NCI-H1105 treated with DMSO at 0.1 percent for 48 hours (cell line): ENCODE measurements at regions not wholly inside any gene's neighbourhood (a gene's known extent, or its start where the extent isn't known, plus 50 kb on each side); places are given as distances from the start of the nearest gene placed in this dataset.
"Not testable (repeated sequence)": the region's sequence is repeated elsewhere in the genome, so short reads cannot be mapped to it uniquely, and the experiment has no call there.

Experiments
- DNase-seq: peaks from one replicate; lab custom pipeline; 2025; lab: John Stamatoyannopoulos, UW

DNA sequence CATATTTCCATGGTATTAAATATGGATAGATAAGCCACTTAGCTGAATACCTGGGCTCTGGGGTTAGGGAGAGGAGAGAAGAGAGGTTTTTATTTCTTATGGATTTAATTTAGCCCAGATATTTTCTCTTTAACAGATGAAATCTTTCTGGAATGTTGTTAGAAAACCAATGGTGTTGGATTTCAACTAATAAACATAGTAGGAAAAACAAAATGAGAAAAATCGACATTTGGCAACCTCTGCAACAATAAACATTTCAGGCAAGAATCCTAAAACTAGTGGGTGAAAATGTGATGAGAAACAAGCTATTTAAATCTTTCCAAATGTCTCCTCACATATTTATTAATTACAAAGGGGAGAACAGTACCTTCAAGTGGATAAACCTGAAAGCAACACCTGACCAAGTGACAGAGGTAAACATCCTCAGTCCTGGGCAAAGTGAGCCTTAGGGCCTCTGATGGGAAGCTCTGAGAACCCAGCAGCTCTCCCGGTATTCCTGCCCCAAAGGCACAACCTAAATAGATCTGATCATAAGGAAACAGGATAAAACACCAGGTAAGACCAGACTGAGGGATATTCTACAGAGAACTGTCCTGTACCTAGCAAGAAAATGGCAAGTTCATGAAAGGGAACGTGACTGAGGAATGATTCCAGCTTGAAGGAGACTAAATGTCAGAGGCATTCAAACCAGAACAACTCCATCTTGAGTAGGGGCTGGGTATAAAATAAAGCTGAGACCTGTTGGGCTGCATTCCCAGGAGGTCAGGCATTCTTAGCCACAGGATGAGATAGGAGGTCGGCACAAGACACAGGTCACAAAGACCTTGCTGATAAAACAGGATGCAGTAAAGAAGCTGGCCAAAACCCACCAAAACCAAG, 163.7 kb downstream of the ESM1 start:
- DNase-seq, result no peak

GRCh38 chr5:54820346-54821134, 164.9 kb downstream of the ESM1 start:
- no peak for DNase-seq

DNA sequence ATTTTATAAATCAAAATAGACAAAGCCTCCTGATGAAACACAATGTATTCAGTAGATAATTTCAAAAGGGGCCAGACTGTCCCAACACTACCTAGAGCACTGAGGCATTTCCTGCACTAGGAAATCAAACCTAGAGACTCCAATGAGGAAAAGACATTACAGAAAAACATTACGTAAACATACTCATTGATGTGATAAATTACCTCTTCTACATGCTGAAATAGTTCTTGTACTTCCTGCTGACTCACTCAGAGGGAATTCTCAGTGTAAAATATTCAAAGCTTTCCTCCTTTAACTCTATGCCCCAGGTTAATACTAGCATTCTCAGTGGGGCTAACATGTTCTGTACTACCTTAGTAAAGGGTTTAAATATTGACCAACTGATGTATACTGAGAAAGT, 178.0 kb downstream of the ESM1 start:
- no peak for DNase-seq

DNA sequence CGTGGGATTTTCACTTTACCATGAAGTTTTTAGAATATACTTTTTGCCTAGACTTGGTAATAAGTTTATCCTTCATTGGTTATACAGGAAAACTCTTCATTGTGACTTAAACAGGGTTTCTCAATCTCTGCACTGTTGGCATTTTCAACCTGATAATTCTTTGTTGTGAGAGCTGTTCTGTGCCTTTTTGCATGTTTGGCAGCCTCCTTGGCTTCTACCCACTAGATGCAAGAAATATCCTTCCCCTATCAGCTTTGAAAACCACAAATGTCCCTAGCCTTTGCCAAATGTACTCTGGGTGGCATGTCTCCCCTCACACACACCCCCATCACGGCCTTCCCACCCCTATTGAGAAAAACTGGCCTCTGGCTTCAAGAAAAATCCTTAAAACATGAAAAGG, 180.9 kb downstream of the ESM1 start:
- DNase-seq, result no peak

DNA sequence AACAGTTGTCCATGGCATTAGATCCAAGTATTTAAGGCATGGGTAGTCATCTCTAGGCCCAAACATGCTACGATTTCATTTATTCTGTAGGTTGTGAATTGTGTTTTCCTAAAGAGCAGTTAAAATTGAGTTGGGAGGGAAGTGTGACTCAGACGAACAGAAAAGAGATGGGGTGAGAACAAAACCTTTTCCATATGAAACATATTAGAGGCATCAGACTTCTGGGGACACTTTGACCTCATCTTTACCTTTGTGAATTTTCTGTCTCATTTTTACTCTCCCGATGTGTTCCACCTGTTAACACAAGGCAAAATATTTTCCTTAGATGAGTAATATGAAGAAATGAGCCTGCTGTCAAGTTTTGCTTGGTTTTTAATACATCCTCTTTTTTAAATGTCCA, 181.3 kb downstream of the ESM1 start:
- no peak for DNase-seq

DNA sequence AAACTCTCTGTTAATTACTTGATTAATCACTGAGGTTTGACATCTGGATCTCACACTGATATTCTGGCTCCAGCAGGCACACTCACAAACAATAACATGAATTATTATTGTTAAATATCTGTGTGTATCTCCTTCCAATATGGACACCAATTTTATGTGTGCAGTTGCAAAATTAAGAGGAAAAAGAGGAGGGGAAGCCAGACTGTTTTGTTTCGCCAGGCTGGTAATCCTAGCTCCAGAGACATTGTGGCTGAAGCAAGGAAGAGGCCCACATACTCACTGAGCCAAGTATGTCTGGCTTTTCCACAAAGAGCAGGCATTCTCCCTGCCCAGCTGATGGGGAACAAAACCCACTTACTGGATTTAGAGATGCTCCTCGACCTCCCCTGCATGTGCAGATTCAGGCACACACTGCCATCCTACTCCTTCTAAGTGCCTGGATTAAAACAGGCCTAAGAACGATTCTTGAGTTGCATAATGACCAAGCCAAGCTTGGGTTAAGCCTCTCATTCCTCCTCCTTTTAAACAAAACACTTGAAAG, 181.9 kb downstream of the ESM1 start:
- DNase-seq, result no peak

GRCh38 chr5:54799645-54800044, 185.7 kb downstream of the ESM1 start:
- DNase-seq, result no peak

DNA sequence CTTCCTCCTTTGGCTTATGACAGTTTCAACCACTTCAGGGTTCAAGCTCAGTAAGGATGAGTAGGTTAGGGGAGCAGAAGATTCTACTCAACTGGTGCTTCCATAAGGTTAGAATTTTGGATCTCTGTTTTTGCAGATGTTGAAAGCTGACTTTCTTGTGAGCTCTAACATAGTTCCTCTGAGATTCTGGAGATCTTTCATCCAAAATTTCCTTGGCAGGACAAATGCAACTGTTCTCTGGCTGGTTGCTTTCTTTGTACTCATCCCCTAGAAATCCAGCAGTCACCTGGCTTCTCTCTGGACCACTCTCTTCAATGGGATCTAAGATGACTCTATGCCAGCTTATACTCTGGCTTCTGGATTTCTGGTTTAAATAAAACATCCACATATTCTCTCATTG, 189.6 kb downstream of the ESM1 start:
- DNase-seq, result no peak

DNA sequence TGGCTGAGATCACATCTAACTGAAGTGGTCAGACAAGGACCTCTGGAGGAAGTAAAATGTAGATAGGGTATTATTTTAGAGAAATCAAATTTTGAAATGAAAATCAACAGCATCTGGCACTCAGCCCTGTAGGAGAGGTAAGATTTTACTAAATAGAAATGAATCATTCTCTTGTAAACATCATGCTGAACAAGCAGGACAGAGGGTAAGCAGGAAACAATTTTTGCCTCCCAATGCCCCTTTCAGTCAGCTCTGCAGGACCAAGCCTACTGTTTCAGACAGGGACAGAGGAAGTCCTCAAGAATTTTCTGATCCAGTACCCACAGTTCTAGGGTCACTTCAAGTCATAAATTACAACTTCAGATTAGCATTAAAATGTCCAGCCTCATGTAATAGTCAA, 190.1 kb downstream of the ESM1 start:
- no peak for DNase-seq

DNA sequence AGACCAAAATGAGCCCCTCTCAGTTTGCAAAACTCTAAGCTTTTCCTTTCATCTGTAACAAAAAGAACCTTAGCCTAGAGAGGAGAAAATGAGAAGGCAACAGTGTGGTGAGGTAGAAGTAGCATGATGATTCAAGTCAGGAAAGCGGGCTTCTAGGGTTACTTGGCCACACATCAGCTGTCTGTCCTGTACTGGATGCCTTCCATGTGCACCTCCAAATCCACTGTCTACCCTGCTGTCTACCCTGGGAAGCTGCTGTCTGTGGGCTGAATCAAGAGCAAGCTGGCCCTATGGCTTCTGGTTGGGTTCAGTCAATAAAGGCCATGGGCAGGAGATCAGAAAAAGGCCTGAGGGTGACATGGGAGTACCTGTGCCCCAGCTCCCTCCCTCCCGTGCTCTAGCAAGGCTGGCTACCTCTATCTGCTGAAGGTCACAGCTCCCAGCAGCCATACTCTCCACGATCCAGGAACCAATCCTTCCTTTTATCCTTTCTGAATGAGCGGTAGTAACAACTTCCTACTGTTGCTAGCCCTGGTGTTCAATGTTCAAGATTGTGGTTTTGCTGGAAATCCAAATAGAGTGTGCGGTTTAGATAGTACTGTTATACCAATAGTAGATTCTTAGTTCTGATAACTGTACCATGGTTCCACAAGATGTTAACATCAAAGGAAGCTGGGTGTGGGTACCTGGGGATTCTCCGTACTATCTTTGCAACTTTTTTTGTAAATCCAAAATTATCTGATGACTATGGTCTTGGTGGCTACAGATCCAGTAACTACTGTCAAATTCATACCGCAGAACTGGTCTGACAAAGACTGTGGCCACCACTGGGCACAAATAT, 191.0 kb downstream of the ESM1 start:
- no peak for DNase-seq

GRCh38 chr5:54793468-54794134, 191.8 kb downstream of the ESM1 start:
- no peak for DNase-seq

GRCh38 chr5:54792611-54793404, 192.6 kb downstream of the ESM1 start:
- DNase-seq, result no peak

DNA sequence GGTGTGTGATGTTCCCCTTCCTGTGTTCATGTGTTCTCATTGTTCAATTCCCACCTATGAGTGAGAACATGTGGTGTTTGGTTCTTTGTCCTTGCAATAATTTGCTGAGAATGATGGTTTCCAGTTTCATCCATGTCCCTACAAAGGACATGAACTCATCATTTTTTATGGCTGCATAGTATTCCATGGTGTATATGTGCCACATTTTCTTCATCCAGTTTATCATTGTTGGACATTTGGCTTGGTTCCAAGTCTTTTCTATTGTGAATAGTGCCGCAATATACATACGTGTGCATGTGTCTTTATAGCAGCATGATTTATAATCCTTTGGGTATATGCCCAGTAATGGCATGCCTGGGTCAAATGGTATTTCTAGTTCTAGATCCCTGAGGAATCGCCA, 197.5 kb downstream of the ESM1 start:
- DNase-seq, result not testable (repeated sequence)

GRCh38 chr5:54785729-54786591, 199.4 kb downstream of the ESM1 start:
- no peak for DNase-seq

DNA sequence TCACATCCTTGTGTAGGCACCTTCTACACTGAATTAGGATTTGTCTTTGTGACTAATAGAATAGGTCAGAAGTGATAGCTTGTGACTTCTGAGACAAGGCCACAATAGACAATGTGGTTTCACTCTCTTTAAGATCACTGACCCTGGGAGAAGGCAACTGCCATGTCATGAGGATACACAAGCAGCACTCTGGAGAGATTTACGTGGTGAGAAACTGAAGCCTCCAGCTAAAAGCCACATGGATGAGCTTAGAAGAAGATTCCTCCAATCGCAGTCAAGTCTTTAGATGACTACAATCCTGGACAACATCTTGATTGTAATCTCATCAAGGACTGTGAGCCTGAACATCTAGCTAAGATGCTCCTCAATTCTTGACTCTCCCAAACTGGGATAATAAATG, 206.6 kb downstream of the ESM1 start:
- no peak for DNase-seq

- DNase-seq, result no peak
Measured at GRCh38 chr5:54775645-54776044, 209.7 kb downstream of the ESM1 start.

GRCh38 chr5:54774281-54775170, 210.9 kb downstream of the ESM1 start:
- DNase-seq, result no peak

DNA sequence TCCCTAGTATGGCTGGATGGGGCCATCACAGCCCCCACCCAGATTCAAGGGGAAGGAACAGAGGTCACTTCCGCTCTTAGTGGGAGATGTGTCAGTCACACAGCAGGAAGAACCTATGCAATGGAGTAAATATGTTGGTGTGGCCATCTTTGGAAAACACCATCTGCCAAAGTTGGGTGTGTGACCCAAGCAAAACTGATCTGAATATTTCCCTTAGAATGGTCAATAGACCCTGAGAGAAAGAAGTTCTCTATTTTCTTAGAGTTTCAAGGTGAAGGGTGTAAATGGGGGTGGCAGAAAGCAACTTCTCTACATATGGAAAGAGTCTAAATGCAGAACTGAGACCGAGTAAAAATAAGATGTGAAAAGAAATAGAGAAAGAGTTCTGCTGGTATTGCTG, 212.7 kb downstream of the ESM1 start:
- DNase-seq, result no peak

- no peak for DNase-seq
Measured at GRCh38 chr5:54772231-54772630, 213.2 kb downstream of the ESM1 start.
